GM19328 (cell line): ENCODE measurements at regions not wholly inside any gene's neighbourhood (a gene's known extent, or its start where the extent isn't known, plus 50 kb on each side); places are given as distances from the start of the nearest gene placed in this dataset.

Source experiments
- ATAC-seq: cut with Tn5 transposase; IDR thresholded peaks from one replicate; pipeline ENCODE4 v1.9.1; 2021; ENCODE audit warnings: mild to moderate bottlenecking, moderate library complexity; ENCODE audit not compliant: unreplicated experiment

GRCh38 chr12:89023936-89024335, 328.4 kb downstream of the DUSP6 start:
- no peak for ATAC-seq

GRCh38 chr12:89020689-89021088, 331.6 kb downstream of the DUSP6 start:
- ATAC-seq, result no peak

- ATAC-seq, result no peak
Measured at GRCh38 chr12:89020121-89020480, 332.2 kb downstream of the DUSP6 start.

- ATAC-seq, result peak; percentile 92
Measured at GRCh38 chr12:89019439-89020120, 332.7 kb downstream of the DUSP6 start.

GRCh38 chr12:89016970-89017778, 335.1 kb downstream of the DUSP6 start:
- no peak for ATAC-seq

- no peak for ATAC-seq
Measured at GRCh38 chr12:89015419-89015818, 336.9 kb downstream of the DUSP6 start.

- ATAC-seq, result no peak
Measured at GRCh38 chr12:88998421-88998820, 353.9 kb downstream of the DUSP6 start.

- no peak for ATAC-seq
Measured at GRCh38 chr12:88996200-88996788, 356.0 kb downstream of the DUSP6 start.

- no peak for ATAC-seq
Measured at GRCh38 chr12:88994971-88995370, 357.3 kb downstream of the DUSP6 start.

- ATAC-seq, result no peak
Measured at GRCh38 chr12:88994537-88994936, 357.8 kb downstream of the DUSP6 start.

GRCh38 chr12:88993651-88994050, 358.6 kb downstream of the DUSP6 start:
- no peak for ATAC-seq

- ATAC-seq, result no peak
Measured at GRCh38 chr12:88986056-88986455, 366.2 kb downstream of the DUSP6 start.

- no peak for ATAC-seq
Measured at GRCh38 chr12:88985631-88986030, 366.7 kb downstream of the DUSP6 start.

- ATAC-seq, result no peak
Measured at GRCh38 chr12:88985011-88985410, 367.3 kb downstream of the DUSP6 start.

GRCh38 chr12:88982694-88983093, 369.6 kb downstream of the DUSP6 start:
- no peak for ATAC-seq

GRCh38 chr12:88977115-88977514, 375.2 kb downstream of the DUSP6 start:
- ATAC-seq, result no peak

- ATAC-seq, result no peak
Measured at GRCh38 chr12:88973998-88974397, 378.3 kb downstream of the DUSP6 start.

GRCh38 chr12:88970740-88971139, 381.6 kb downstream of the DUSP6 start:
- ATAC-seq, result no peak

GRCh38 chr12:88969127-88969526, 383.2 kb downstream of the DUSP6 start:
- ATAC-seq, result no peak

GRCh38 chr12:88960213-88960878, 380.1 kb upstream of the KITLG start:
- ATAC-seq, result no peak

GRCh38 chr12:88958946-88959345, 378.7 kb upstream of the KITLG start:
- no peak for ATAC-seq

- no peak for ATAC-seq
Measured at GRCh38 chr12:88958153-88958552, 377.9 kb upstream of the KITLG start.
